OCI-LY3 (cell line): ENCODE measurements at regions not wholly inside any gene's neighbourhood (a gene's known extent, or its start where the extent isn't known, plus 50 kb on each side); places are given as distances from the start of the nearest gene placed in this dataset.

Source experiments
- CTCF ChIP-seq: fragments of 200-600, 300-600 bp; sonication (generic); IDR thresholded peaks from 2 replicates; pipeline ENCODE4 v1.5.1; 2014; ENCODE audit warnings: antibody characterized with exemption, low read length, low read depth
- EZH2phosphoT487 ChIP-seq: fragments of 200-600 bp; shearing (Covaris generic); IDR thresholded peaks from 2 replicates; pipeline ENCODE4 v1.6.1; 2018; ENCODE audit warnings: antibody characterized with exemption, mixed run types, low read depth

GRCh38 chr14:87628129-87628528 lies 364.9 kb downstream of the GALC start:
- no peak for TF ChIP-seq CTCF
- no peak for TF ChIP-seq EZH2phosphoT487
